HG02623 (cell line): ENCODE measurements at regions not wholly inside any gene's neighbourhood (a gene's known extent, or its start where the extent isn't known, plus 50 kb on each side); places are given as distances from the start of the nearest gene placed in this dataset.

ENCODE experiments used
- ATAC-seq: cut with Tn5 transposase; IDR thresholded peaks from one replicate; pipeline ENCODE4 v1.9.1; 2021; ENCODE audit warnings: moderate library complexity; ENCODE audit not compliant: unreplicated experiment

DNA sequence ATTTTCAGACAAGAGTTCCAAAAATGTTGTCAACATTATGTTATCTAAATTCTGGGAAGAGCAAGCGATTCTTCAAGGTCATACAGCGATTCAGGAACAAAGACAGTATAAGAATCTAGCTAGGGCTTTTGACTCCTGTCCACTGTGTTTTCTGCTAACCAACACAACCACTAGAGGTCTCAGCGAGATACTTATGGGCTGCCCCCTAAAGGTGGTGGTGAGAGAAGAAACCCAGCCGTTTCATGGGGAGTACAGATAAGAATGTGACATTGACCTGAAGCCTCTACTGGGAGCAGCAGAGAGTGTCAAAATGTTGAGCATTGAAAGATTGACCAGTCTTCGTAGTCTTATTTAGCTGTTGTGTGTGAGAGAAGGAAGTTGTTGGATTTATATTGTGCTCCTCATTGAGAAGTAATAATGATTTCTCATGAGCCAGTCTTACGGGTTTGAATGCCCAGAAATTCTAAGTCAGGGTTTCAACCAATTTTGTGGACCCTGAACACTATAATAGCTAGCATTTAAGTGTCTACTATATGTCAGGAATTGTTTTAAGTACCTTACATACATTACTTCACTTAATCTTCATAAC lies 168.3 kb downstream of the SPRY1 start:
- peak; percentile 100 for ATAC-seq

DNA sequence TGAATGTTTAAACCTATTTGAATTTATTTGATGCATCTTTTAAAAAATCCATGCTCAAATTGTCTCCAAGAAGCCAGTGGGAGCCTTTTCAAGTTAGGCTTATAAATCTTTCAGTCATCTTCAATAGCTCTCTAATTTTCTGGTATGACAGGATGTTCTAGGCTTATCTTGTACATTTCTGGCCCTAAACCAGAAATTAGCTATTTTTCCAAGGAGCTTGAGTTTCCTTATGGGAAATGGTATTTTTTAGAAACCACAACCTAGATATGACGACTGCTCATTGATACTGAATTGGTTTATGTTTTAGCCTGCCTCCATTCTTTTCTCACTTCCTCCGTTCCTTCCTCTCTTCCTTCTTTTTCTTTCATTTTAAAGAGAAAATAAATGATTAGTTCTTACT lies 172.3 kb downstream of the SPRY1 start:
- ATAC-seq, result no peak

DNA sequence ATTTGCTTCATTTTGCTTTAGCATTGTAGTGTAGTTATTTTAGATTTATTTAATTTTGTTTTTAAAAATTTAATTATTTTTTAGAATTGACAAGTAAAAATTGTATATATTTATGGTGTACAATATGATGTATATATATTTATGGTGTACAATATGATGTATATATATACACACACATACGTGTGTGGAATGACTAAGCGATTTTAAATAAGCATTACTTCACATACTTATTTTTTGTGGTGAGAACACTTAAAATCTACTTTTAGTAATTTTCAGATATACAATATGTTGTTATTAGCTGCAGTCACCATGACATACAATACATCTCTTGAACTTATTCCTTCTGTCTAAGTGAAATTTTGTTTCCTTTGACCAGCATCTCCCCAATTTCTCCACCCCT lies 172.9 kb downstream of the SPRY1 start:
- ATAC-seq, result no peak

DNA sequence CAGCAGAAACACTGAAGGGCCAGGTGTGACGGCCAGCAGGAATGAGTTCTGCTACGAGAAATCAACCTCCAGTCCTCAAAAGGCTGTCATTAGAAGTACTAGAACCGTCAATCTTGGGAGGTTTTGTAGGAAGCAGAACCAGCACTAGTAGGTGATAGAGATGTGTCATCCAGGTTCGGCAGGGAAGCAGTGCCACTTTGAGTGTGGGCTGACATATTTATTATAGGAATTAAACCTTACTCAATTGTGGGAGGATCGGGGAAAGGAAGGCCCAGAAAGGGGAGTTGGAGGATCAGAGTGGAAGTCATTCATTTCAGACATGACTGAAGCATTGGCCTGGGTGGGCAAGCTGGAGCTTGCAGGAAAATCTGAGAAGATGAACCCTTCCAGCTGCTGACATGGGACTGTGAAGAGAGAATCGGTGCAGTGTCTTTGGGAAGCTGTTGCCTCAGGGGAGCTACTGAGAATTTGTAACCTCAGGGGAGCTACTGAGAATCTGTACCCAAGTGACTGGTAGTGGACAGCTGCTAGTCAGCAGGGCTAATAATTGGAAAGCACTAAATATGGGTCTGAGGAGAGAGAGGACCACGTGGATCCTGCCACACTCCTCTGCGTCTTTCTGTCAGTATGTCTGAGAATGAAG lies 177.4 kb downstream of the SPRY1 start:
- no peak for ATAC-seq

DNA sequence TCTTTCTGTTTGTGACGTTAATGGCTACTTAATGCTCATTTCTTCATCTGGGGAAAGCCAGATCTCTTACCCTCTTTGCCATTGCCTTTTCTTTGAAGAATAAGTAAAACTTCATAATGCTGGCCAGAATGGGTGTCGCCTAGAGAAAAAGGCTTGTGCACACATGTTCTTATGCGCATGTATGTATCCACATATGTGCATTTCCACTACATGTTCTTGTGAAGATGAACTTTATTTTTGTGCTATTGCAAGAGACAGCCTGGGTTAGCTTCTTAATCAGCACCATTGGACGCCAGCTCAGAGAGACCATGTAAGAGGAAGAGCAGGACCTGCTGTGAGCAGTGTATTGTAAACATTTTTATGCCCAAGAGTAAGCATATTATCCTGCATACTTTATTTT lies 178.7 kb downstream of the SPRY1 start:
- no peak for ATAC-seq

DNA sequence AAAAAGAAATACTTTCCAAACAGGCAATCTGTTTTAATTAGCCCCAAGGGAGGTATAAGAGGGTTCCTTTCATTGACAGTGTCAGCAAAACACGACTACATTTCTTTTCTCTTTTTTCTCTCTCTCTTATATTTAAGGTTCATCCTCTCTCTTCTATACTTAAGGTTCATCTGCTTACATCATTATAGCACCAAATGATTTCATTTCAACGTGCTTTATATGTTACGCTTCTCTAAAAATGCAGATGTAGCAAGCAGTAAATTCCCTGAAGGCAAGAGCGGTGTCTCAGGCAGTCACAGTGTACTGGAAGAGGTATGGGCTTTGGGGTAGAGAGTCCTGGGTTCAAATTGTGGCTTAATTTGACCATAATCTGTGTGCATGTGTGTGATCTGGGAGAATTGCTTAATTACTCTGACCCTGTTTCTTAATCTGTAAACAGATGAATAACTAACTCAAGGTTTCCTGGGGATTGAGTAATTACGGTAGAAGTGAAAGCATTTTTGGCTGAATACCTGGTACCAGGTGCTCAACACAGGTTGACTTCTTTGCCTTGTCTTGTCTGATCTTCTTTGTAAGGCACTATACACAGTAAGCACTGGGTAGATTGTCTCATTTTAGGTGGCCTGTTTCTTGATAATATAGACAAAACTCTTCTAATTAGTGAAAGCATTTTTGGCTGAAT lies 180.8 kb downstream of the SPRY1 start:
- no peak for ATAC-seq

DNA sequence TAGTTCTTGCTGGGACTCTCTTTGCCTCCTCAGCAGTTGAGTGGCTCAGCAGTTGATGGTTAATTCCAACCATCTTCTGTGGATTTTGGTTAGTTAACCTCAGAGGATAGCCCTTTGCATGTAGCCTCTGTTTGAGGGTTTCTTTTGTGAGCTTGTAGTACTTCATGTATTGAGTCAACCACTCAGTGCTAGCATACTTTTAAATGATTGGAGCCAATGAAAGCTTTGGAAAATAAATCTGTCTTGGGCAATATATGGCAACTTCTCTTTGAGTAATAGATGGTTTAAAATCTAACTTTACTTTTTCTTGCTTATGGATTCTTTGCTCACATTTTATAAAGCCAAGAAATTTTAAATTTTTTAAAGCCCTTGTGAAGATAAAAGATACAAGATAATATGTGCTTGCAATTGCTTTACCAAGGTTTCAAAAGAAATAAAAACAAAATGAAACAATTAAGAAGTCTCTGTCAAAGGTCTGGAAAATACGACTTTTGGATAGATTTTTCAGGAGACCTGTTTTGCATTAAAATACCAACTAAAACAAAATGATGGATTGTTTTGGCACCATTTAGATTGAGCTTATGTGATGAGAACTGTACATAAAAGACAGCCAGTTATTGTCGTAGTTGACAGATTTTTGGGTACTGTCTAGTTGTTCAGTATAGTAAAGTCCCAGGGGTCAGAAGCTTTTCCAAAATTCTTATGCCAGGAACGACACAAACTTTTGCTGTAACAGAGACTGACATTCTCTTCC lies 181.9 kb downstream of the SPRY1 start:
- ATAC-seq, result no peak

DNA sequence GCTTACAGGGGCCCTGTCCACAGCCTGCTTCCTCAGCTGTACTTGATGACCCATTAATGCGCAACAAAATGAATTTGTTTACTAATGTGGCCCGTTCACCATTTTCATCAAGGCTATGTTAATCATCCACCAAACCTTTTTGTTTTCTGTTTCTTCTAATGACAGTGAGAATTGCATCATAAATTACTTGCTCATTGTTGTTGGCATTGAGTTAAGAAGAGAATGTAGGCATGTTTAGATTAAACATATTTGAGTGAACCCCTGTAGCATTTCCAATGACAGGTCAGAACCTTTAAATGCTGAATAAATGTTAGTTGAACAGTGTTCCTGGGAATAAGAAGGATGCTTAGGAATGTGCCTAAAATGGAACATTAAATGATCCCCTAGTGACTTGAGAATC lies 183.4 kb downstream of the SPRY1 start:
- ATAC-seq, result no peak

DNA sequence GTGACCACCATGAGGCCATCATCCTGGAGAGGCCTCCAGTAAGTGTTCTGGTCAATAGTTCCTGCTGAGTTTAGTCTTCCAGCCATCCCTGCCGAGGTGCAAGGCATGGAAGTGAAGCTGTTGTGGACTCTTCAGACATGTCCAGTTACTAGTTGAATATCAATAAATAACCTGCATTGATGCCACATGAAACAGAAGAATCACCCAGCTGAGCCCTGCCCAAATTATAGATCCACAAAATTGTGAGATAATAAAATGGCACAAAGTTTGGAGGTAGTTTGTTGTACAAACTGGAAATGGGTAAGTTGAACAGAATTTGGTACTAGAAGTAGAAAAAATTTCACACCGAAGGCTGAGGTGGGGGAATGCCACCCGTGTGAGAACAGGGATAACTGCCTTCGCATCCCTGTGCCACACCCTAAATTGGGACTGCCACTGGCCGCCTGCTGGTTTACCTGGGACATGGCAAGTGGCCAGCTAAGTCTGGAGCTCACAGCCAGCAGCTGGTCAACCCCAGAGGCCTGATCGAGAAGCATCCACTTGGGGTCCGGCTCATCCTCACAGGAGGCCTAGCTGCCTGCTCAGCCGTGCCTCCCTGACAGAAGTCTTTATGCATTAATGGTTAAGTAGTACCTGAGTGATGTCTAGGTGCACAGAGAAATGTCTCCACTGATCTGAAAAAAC lies 184.5 kb downstream of the SPRY1 start:
- no peak for ATAC-seq

DNA sequence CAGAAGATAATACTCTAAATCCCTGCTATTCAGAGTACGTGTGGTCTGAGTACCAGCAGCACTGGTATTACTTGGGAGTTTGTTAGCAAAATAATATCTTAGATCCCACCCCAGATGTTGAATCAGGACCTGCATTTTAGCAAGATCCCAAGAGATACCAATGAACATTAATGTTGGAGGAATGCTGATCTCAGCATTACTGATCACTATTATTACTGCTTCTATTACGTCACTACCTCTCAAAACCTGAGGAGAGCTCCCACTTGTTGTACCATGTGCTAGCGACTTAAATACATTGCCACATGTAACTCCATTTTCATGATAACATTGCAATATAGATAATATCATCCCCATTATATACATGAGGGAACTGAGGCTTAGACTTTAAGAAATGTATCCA lies 185.2 kb downstream of the SPRY1 start:
- ATAC-seq, result no peak

DNA sequence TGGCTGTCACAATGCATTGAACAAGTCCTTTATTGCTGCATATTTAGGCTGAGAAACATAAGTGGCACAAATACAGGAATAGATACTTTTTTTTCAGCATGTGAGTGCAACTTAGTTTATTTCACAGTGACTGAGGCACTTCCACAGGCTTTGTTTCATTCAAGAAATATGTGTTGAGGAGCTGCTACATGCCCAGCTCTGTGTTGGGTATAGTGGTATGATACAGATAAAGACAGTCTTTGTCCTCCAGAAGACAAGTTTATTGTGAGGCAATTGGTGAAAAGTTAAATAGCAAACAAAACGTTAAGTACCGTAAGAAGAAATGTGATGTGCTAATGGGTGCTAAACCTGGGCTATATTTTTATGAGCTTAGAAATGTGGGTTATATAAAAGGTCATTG lies 186.4 kb downstream of the SPRY1 start:
- ATAC-seq, result no peak

DNA sequence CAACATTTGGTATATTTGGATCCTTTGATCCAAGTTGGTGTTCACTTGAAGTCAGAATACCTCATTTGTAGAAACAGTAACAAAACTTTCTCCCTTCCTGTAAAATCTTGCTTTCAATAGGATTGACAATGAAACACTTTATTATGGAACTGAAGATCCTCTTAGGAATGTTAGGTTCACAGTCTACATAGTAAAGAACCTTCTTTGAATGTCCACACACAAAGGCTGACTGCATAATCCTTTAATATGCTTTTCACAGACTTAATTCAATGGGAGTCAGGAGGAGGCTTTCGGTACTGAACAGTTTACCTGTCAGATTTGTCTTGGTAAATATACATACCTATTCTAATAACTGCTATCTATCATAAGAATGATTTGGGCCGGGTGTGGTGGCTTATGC lies 188.5 kb downstream of the SPRY1 start:
- no peak for ATAC-seq

DNA sequence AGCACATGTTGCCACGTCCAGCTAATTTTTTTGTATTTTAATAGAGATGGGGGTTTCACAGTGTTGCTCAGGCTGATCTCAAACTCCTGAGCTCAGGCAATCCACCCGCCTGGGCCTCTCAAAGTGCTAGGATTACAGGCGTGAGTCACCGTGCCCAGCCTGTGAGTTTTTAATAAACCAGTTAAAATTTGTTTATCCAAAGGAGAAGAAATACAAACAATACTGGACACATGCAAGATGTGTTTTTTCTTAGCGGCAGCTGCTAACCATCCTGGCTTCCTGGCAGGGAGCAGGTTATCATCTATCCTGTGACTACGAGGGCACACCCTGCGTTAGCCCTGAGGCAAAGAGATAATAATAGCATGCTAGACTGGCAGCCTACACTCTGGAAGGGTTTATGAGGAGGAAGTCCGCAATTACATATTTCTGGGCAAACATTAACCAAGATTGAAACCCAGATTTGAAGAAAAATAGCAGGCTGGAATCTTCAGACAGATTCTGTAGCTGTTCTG lies 191.4 kb downstream of the SPRY1 start:
- no peak for ATAC-seq

DNA sequence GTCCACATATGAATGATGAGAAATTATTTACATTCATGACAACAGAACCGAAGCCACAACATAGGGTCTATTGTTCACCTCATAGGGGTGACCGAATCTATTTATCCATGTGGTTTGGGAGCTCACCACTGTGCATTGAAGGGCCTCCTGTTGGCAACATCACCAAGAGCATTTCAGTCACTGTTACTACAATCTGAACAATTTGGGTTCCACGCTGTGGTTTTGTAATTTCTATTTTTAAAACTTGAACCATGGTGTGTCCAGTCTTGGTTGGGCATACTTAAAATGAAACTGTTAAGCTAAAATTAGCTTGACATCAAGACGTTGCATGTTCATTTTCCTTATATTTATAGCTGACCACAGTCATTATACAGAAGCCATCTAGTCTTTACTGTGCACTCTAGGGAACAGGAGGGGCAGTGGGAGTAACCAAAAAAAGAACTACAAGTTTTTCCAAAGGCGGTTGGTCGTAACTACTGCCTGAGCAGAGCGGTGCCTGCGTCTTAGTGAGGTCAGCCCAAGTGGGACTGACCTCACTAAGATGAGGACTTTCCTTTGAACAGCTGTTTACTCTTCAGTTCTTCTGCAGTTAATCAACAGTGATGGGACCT lies 192.1 kb downstream of the SPRY1 start:
- peak; percentile 69 for ATAC-seq

DNA sequence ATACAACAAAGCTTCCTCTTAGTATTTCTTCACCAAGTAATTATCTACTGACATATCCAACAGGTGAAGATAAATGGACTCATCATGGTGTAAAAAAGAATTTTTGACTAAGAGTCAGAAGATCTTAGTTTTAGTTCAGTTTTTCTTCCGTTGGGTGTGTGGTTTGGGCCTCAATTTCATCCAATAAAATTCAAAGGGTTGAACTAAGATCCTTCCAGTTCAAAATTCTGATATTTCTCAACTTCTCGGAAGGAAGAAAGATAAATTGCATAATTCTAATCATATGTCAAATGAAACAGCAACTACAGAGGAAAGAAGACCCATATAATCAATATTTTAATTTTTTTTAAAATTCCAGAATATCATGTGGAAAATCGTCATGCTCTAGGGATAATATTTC lies 192.7 kb downstream of the SPRY1 start:
- ATAC-seq, result no peak

DNA sequence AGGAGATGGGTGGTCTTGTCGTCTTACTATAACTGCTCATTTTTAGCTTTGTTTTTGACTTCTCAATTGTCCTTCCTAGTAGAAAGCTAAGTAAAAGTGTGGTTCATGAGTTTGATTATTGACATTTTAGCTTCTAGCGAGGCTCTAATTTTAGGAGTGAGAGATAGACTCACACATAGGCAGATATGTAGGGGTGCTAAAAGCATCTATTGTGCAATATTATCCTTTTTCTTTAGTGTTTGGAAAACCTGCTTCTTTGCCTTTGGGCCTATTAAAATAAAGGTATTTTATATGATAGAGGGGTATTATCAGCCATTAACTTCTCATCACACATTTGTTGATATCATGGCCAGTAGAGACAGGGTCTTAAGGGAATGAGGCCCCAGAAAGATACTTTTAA lies 195.3 kb downstream of the SPRY1 start:
- ATAC-seq, result no peak

DNA sequence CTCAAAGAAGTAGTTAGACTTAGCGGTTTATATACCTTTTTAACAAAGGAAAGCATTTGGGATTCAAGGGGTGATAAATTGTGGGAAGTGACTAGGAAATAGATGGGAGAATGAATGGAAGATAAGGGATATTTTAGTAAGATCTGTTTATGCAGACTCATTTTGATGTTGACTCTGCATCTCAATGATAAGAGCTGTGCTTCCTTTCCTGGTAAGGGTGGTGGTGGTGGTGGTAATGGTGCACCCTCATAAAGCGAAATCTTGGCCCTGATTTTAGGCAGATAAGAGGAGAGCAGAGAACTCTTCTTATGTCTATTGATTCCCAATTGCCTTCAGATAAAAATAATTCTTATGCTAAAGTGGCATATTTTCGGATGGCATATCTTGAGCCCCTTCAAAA lies 197.1 kb downstream of the SPRY1 start:
- no peak for ATAC-seq

DNA sequence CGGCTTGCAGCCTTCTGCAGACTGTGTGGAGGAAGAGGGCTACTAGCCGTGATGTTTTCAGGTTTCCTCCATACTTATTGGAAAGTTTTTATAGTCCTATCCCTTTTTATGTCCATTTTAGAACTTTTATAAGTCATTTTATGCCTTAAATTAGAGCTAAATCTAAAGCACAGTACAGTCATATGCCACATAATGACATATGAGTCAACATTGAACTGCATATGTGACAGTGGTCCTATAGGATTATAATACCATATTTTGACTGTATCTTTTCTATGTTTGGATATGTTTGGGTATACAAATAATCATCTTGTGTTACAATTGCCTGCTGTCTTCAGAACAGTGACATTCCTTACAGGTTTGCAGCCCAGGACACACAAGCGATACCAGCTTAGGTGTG lies 200.2 kb downstream of the SPRY1 start:
- ATAC-seq, result no peak

DNA sequence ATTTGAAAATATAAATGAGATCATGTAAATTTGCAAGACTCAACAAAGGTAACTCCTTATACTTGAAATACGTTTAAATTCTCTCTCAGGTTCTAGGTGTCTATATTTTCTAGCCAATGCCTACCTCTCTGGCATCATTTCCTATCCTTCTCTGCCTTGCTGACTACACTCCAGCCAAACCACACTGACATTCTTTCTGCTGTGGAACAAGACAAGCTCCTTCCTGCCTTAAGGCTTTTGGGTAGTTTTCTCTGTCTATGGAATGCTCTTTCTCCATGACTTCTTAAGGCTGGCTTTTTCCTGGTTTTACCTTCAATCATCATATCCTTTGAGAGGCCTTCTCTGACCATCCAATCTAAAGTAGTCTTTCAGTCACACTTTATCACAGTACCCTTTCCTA lies 201.0 kb downstream of the SPRY1 start:
- no peak for ATAC-seq

DNA sequence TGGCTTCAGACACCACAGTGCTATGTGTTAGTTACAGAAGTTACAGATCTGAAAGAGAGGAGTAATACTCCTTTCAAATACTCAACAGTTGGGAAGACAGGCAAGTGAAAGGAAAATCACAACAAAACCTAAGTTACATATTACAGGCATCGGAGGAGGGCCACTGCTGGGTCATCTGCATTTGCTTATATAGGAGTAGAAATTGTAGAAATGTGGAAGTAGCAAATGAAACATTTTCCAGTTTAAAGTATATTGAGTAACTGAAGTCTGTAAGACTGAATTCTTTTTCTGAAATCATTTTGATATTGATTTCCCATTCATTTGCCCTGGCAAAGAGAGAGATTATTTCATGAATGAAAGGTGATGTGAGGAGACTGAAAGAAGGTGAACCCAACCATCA lies 201.7 kb downstream of the SPRY1 start:
- ATAC-seq, result no peak
